Astrocyte (in vitro differentiated cells and primary cell): ENCODE measurements at regions not wholly inside any gene's neighbourhood (a gene's known extent, or its start where the extent isn't known, plus 50 kb on each side); places are given as distances from the start of the nearest gene placed in this dataset.
"Not testable (repeated sequence)": the region's sequence is repeated elsewhere in the genome, so short reads cannot be mapped to it uniquely, and the experiment has no call there.

Source experiments
- DNase-seq: peaks from one replicate; pipeline ENCODE4 v3.0.0-alpha.2; 2010; ENCODE audit warnings: low read depth
- FAIRE-seq: peaks from 2 replicates; lab custom pipeline; 2011; peaks lifted over from hg19 to GRCh38; lab: Jason Lieb, UNC
- H2AFZ ChIP-seq: 2 replicates; pipeline ENCODE4 v1.6.0; 2012; ENCODE audit warnings: low read depth, low read length, inconsistent platforms
- H3K27ac ChIP-seq: 2 replicates; pipeline ENCODE4 v1.5.1; 2011; ENCODE audit warnings: low read depth, low read length, inconsistent platforms
- H3K27me3 ChIP-seq: 2 replicates; pipeline ENCODE4 v1.6.0; 2011; ENCODE audit warnings: low read length, inconsistent platforms; ENCODE audit not compliant: insufficient read depth
- H3K36me3 ChIP-seq: 2 replicates; pipeline ENCODE4 v1.5.1; 2011; ENCODE audit warnings: low read length, inconsistent platforms; ENCODE audit not compliant: insufficient read depth
- H3K4me1 ChIP-seq: 2 replicates; pipeline ENCODE4 v1.5.1; 2011; ENCODE audit warnings: low read length, inconsistent platforms; ENCODE audit not compliant: insufficient read depth
- H3K4me2 ChIP-seq: 2 replicates; pipeline ENCODE4 v1.6.0; 2012; ENCODE audit warnings: low read length, inconsistent platforms
- H3K4me3 ChIP-seq: 2 replicates; pipeline ENCODE4 v1.5.1; 2011; ENCODE audit warnings: low read depth, mild to moderate bottlenecking, low read length, inconsistent platforms; ENCODE audit not compliant: insufficient read depth
- H3K79me2 ChIP-seq: 2 replicates; pipeline ENCODE4 v1.6.0; 2012; ENCODE audit warnings: mild to moderate bottlenecking, low read length, inconsistent platforms; ENCODE audit not compliant: insufficient read depth
- H3K9ac ChIP-seq: 2 replicates; pipeline ENCODE4 v1.6.0; 2012; ENCODE audit warnings: mild to moderate bottlenecking, low read length, inconsistent platforms
- H3K9me3 ChIP-seq: 2 replicates; pipeline ENCODE4 v1.5.1; 2012; ENCODE audit warnings: low read depth, mild to moderate bottlenecking, low read length, inconsistent platforms; ENCODE audit not compliant: insufficient read depth
- H4K20me1 ChIP-seq: 2 replicates; pipeline ENCODE4 v1.6.0; 2012; ENCODE audit warnings: low read length, inconsistent platforms; ENCODE audit not compliant: insufficient read depth
- H3K27ac Mint-ChIP-seq: one replicate; pipeline ENCODE4 v1.8.0; 2021; ENCODE audit warnings: mild to moderate bottlenecking, mixed read lengths; ENCODE audit not compliant: unreplicated experiment
- H3K27me3 Mint-ChIP-seq: one replicate; pipeline ENCODE4 v1.8.0; 2021; ENCODE audit warnings: low read depth, mixed read lengths; ENCODE audit not compliant: unreplicated experiment
- H3K36me3 Mint-ChIP-seq: one replicate; pipeline ENCODE4 v1.8.0; 2021; ENCODE audit warnings: low read depth, mixed read lengths; ENCODE audit not compliant: unreplicated experiment
- H3K4me1 Mint-ChIP-seq: one replicate; pipeline ENCODE4 v1.8.0; 2021; ENCODE audit warnings: low read depth, mixed read lengths; ENCODE audit not compliant: unreplicated experiment
- H3K4me3 Mint-ChIP-seq: one replicate; pipeline ENCODE4 v1.8.0; 2021; ENCODE audit warnings: mild to moderate bottlenecking, moderate library complexity, mixed read lengths; ENCODE audit not compliant: unreplicated experiment
- H3K9me3 Mint-ChIP-seq: one replicate; pipeline ENCODE4 v1.8.0; 2021; ENCODE audit warnings: mild to moderate bottlenecking, mixed read lengths; ENCODE audit not compliant: unreplicated experiment

GRCh38 chr15:32342772-32343199 is 60.3 kb downstream of the GOLGA8K start:
- not testable (repeated sequence) for H3K4me2 ChIP-seq, H3K27me3 ChIP-seq, H3K4me1 ChIP-seq, FAIRE-seq, H3K27ac Mint-ChIP-seq, H3K9me3 Mint-ChIP-seq, H3K4me1 Mint-ChIP-seq, H3K36me3 ChIP-seq, H3K4me3 Mint-ChIP-seq, H2AFZ ChIP-seq, DNase-seq, H3K79me2 ChIP-seq, H3K4me3 ChIP-seq, H3K9ac ChIP-seq, H3K27ac ChIP-seq, H3K36me3 Mint-ChIP-seq, H3K27me3 Mint-ChIP-seq, H3K9me3 ChIP-seq, H4K20me1 ChIP-seq

GRCh38 chr15:32342268-32342667 is 60.8 kb downstream of the GOLGA8K start:
- not testable (repeated sequence) for DNase-seq, H3K36me3 Mint-ChIP-seq, H4K20me1 ChIP-seq, H3K36me3 ChIP-seq, H3K27ac ChIP-seq, H2AFZ ChIP-seq, H3K4me1 ChIP-seq, H3K9ac ChIP-seq, H3K27me3 ChIP-seq, H3K4me1 Mint-ChIP-seq, H3K27me3 Mint-ChIP-seq, H3K27ac Mint-ChIP-seq, H3K4me3 ChIP-seq, H3K9me3 ChIP-seq, H3K9me3 Mint-ChIP-seq, H3K4me2 ChIP-seq, H3K79me2 ChIP-seq, H3K4me3 Mint-ChIP-seq, FAIRE-seq

GRCh38 chr15:32341530-32341929 is 61.6 kb downstream of the GOLGA8K start:
- not testable (repeated sequence) for H3K27me3 Mint-ChIP-seq, H3K4me1 Mint-ChIP-seq, H3K9ac ChIP-seq, H3K27me3 ChIP-seq, H3K27ac ChIP-seq, H3K9me3 Mint-ChIP-seq, H3K27ac Mint-ChIP-seq, H3K4me2 ChIP-seq, H3K79me2 ChIP-seq, H4K20me1 ChIP-seq, H3K9me3 ChIP-seq, FAIRE-seq, H3K4me1 ChIP-seq, H2AFZ ChIP-seq, H3K36me3 ChIP-seq, H3K4me3 ChIP-seq, H3K36me3 Mint-ChIP-seq, DNase-seq
- peak overlapping the region; percentile 70 for H3K4me3 Mint-ChIP-seq

- H3K36me3 ChIP-seq, H2AFZ ChIP-seq, H3K27me3 Mint-ChIP-seq, FAIRE-seq, DNase-seq, H3K27ac ChIP-seq, H3K36me3 Mint-ChIP-seq, H4K20me1 ChIP-seq, H3K4me3 Mint-ChIP-seq, H3K4me1 ChIP-seq, H3K79me2 ChIP-seq, H3K4me1 Mint-ChIP-seq, H3K9ac ChIP-seq, H3K9me3 ChIP-seq, H3K4me3 ChIP-seq, H3K9me3 Mint-ChIP-seq, H3K27me3 ChIP-seq, H3K4me2 ChIP-seq, H3K27ac Mint-ChIP-seq: not testable (repeated sequence)
Measured at GRCh38 chr15:32336804-32337203, 66.3 kb downstream of the GOLGA8K start.

GRCh38 chr15:32323353-32323752 is 79.7 kb downstream of the GOLGA8K start:
- not testable (repeated sequence) for H3K27me3 ChIP-seq

GRCh38 chr15:32319247-32319646 is 83.8 kb downstream of the GOLGA8K start:
- not testable (repeated sequence) for H4K20me1 ChIP-seq, H3K4me3 ChIP-seq, H3K4me1 Mint-ChIP-seq, H3K36me3 ChIP-seq, H3K4me3 Mint-ChIP-seq, H3K27ac ChIP-seq, H3K79me2 ChIP-seq, H3K4me1 ChIP-seq, FAIRE-seq, H3K9ac ChIP-seq, H3K27me3 ChIP-seq, H3K4me2 ChIP-seq, H3K9me3 Mint-ChIP-seq, H3K9me3 ChIP-seq, H3K27me3 Mint-ChIP-seq, H3K36me3 Mint-ChIP-seq, H3K27ac Mint-ChIP-seq, DNase-seq, H2AFZ ChIP-seq

More at GRCh38 chr15:32323353-32323752, 79.7 kb downstream of the GOLGA8K start:
- not testable (repeated sequence) for H3K4me1 ChIP-seq, H3K36me3 ChIP-seq, H3K9me3 ChIP-seq, H4K20me1 ChIP-seq, H3K4me2 ChIP-seq, H3K36me3 Mint-ChIP-seq, H3K9me3 Mint-ChIP-seq, H3K4me3 ChIP-seq, H3K4me1 Mint-ChIP-seq, H3K27ac ChIP-seq, FAIRE-seq, H2AFZ ChIP-seq, H3K27me3 Mint-ChIP-seq, H3K9ac ChIP-seq, H3K27ac Mint-ChIP-seq, DNase-seq, H3K79me2 ChIP-seq, H3K4me3 Mint-ChIP-seq
